ENCODE measurements at regions not wholly inside any gene's neighbourhood (a gene's known extent, or its start where the extent isn't known, plus 50 kb on each side); places are given as distances from the start of the nearest gene placed in this dataset.

DNA sequence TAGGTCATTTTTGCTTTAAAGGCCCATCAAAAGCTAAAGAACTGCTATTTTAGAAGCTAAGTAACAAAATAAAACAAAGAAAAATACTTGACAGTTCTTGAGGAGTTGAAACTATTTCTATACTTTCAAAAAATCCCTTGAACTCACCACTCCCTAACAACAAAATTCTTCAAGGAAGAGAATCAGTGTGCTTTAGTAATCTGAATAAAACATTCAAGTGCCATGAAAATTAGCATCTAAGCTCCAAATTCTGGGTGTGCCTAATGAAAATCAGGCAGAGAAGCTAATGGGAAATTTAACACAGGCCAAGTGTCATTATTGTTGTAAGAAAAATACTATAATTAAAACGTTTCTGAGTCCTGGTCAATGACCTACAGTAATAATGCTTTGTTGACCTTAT, 456.3 kb downstream of the ZEB2 start:
- no peak for TF ChIP-seq ZNF274 (IDR thresholded peaks at IDR 0.05; ENCODE audit: low read depth, low read length)
- no peak for TF ChIP-seq SUZ12 (IDR thresholded peaks at IDR 0.05; ENCODE audit: extremely low read depth, insufficient read depth, insufficient read length)
- no peak for TF ChIP-seq YY1 (IDR thresholded peaks at IDR 0.05; ENCODE audit: insufficient read depth, insufficient read length)

Measured in NT2/D1 (cell line).